A549 (cell line): ENCODE measurements at regions not wholly inside any gene's neighbourhood (a gene's known extent, or its start where the extent isn't known, plus 50 kb on each side); places are given as distances from the start of the nearest gene placed in this dataset.
A peak's percentile ranks its signal among the peaks of the same experiment; 100 is the strongest.

ENCODE experiments used
- ATAC-seq, 2 experiments: fragments of 200-7000 bp in 1 of 2; fragments of >200 bp in 1 of 2; cut with Nextera tagmentation in 1 of 2; cut with Tn5 transposase in 1 of 2; 3 replicates each; pipeline versions ENCODE4 v1.8.0 to v1.9.1; 2018 to 2020; ENCODE audit warnings: mild to moderate bottlenecking in 1 of 2, moderate library complexity in 1 of 2
- CTCF ChIA-PET: fragments of 300-600 bp; sonication (Branson Sonifier 250); formaldehyde crosslinking; extraction: SDS; loops from one replicate; lab custom pipeline; 2021; ENCODE audit warnings: antibody characterized with exemption, inconsistent platforms; lab: Yijun Ruan, JAX
- POLR2A ChIA-PET: fragments of 350-600 bp; formaldehyde crosslinking; extraction: SDS; loops from one replicate; lab custom pipeline; 2021; ENCODE audit warnings: antibody characterized with exemption, inconsistent platforms; lab: Yijun Ruan, JAX
- DNase-seq, 2 experiments: peaks; one replicate each; pipeline versions ENCODE4 v3.0.0 to v3.0.0-alpha.2; 2011 to 2016; ENCODE audit warnings: low read depth in 1 of 2, low spot score in 1 of 2
- FAIRE-seq: peaks from 2 replicates; lab custom pipeline; 2011; peaks lifted over from hg19 to GRCh38; lab: Jason Lieb, UNC
- H3K27ac ChIP-seq, 2 experiments: fragments of >200 bp; sonication (Bioruptor Twin); formaldehyde crosslinking; 3 replicates each; pipeline ENCODE4 v1.5.1; 2016 to 2017
- H3K4me1 ChIP-seq: fragments of >200 bp; sonication (Bioruptor Twin); formaldehyde crosslinking; 3 replicates; pipeline ENCODE4 v1.6.1; 2016
- H3K4me2 ChIP-seq: fragments of >200 bp; sonication (Bioruptor Twin); formaldehyde crosslinking; 3 replicates; pipeline ENCODE4 v1.6.1; 2016
- H3K4me3 ChIP-seq: fragments of >200 bp; sonication (Bioruptor Twin); formaldehyde crosslinking; 3 replicates; pipeline ENCODE4 v1.5.1; 2016
- H3K9me3 ChIP-seq: fragments of >200 bp; sonication (Bioruptor Twin); formaldehyde crosslinking; 3 replicates; pipeline ENCODE4 v1.6.1; 2016
- ATOH8 ChIP-seq: fragments of 250-450 bp; sonication (Bioruptor Pico); IDR thresholded peaks from 2 replicates; pipeline ENCODE4 v1.5.0; 2020; ENCODE audit warnings: low read depth, mild to moderate bottlenecking, moderate library complexity
- CEBPB ChIP-seq, 2 experiments: fragments of >200 bp in 1 of 2; sonication (Bioruptor Twin) in 1 of 2; formaldehyde crosslinking in 1 of 2; IDR thresholded peaks; 2 replicates each; pipeline ENCODE4 v1.6.1; 2012 to 2016
- CHD2 ChIP-seq: fragments of 150-350 bp; IDR thresholded peaks from 2 replicates; pipeline ENCODE4 v1.6.1; 2014; ENCODE audit warnings: low read length; ENCODE audit not compliant: partially characterized antibody
- ELK1 ChIP-seq: fragments of 150-350 bp; IDR thresholded peaks from 2 replicates; pipeline ENCODE4 v1.6.1; 2014; ENCODE audit warnings: low read depth, mild to moderate bottlenecking, low read length
- FOXS1 ChIP-seq: fragments of 250-450 bp; sonication (Bioruptor Pico); IDR thresholded peaks from 2 replicates; pipeline ENCODE4 v1.5.0; 2020; ENCODE audit warnings: mild to moderate bottlenecking, moderate library complexity
- HES2 ChIP-seq: fragments of >200 bp; sonication (Bioruptor Twin); formaldehyde crosslinking; IDR thresholded peaks from 2 replicates; pipeline ENCODE4 v1.6.1; 2016
- HEYL ChIP-seq: fragments of 250-450 bp; sonication (Bioruptor Pico); IDR thresholded peaks from 2 replicates; pipeline ENCODE4 v1.8.0; 2021; ENCODE audit warnings: mild to moderate bottlenecking, moderate library complexity
- JUN ChIP-seq, 2 experiments: fragments of >200 bp; sonication (Bioruptor Twin); formaldehyde crosslinking; IDR thresholded peaks; 2 replicates in 1 of 2; 3 replicates in 1 of 2; pipeline ENCODE4 v1.6.1; 2016 to 2017
- KDM5A ChIP-seq: fragments of 200-600 bp; sonication (generic); IDR thresholded peaks from 2 replicates; pipeline ENCODE4 v1.6.1; 2016; ENCODE audit warnings: antibody characterized with exemption, mild to moderate bottlenecking
- MYC ChIP-seq: IDR thresholded peaks from 2 replicates; pipeline ENCODE4 v1.6.1; 2012; ENCODE audit warnings: mild to moderate bottlenecking, inconsistent platforms, low read length, improper control_type of control experiment, borderline replicate concordance
- NPAS2 ChIP-seq: fragments of 250-450 bp; sonication (Bioruptor Pico); IDR thresholded peaks from 2 replicates; pipeline ENCODE4 v1.8.0; 2022; ENCODE audit warnings: mild to moderate bottlenecking, moderate library complexity, borderline replicate concordance
- PBX3 ChIP-seq: IDR thresholded peaks from 2 replicates; pipeline ENCODE4 v1.6.1; 2012
- RFX5 ChIP-seq: fragments of 450-650 bp; IDR thresholded peaks from 2 replicates; pipeline ENCODE4 v1.7.1; 2014; ENCODE audit warnings: antibody characterized with exemption, mild to moderate bottlenecking, moderate library complexity
- SMC3 ChIP-seq: fragments of >200 bp; sonication (Bioruptor Twin); formaldehyde crosslinking; IDR thresholded peaks from 3 replicates; pipeline ENCODE4 v1.6.1; 2018; ENCODE audit warnings: inconsistent platforms
- SREBF2 ChIP-seq: fragments of 450-650 bp; IDR thresholded peaks from 2 replicates; pipeline ENCODE4 v1.6.1; 2014; ENCODE audit warnings: mild to moderate bottlenecking, moderate library complexity
- TFCP2L1 ChIP-seq: fragments of 250-450 bp; sonication (Bioruptor Pico); IDR thresholded peaks from 2 replicates; pipeline ENCODE4 v1.5.0; 2021; ENCODE audit warnings: mild to moderate bottlenecking
- TP53 ChIP-seq: fragments of 250-450 bp; sonication (Bioruptor Pico); IDR thresholded peaks from 2 replicates; pipeline ENCODE4 v1.5.0; 2021; ENCODE audit warnings: mild to moderate bottlenecking, moderate library complexity
- USF2 ChIP-seq: fragments of 450-650 bp; IDR thresholded peaks from 2 replicates; pipeline ENCODE4 v1.6.1; 2014; ENCODE audit warnings: antibody characterized with exemption
- ZFP36 ChIP-seq: fragments of 450-650 bp; IDR thresholded peaks from 2 replicates; pipeline ENCODE4 v1.6.1; 2014; ENCODE audit warnings: borderline replicate concordance; ENCODE audit not compliant: partially characterized antibody
- ZNF302 ChIP-seq: fragments of 250-450 bp; sonication (Bioruptor Pico); IDR thresholded peaks from 2 replicates; pipeline ENCODE4 v1.9.0; 2021; ENCODE audit warnings: inconsistent platforms, mild to moderate bottlenecking, moderate library complexity
- WGBS: methylation state at CpG from one replicate; pipeline ENCODE4 v1.1.6; 2017; ENCODE audit errors: missing lambda C conversion rate; 5-methylcytosine and 5-hydroxymethylcytosine counted together
- TF ChIP-seq, protein P1 (sequence below): fragments of >200 bp; sonication (Bioruptor Twin); formaldehyde crosslinking; IDR thresholded peaks from 3 replicates; pipeline ENCODE4 v1.6.1; 2016

- TF ChIP-seq HES2 (no peak), KDM5A (no peak), ATOH8 (CRISPR knock-in tag) (no peak), USF2 (no peak)
These were observed 459.4 kb upstream of the ID4 start (continued) for GRCh38 chr6:19377722-19378121.

GRCh38 chr6:19380293-19380692, 456.9 kb upstream of the ID4 start:
- no peak overlapping the region for H3K4me3 ChIP-seq
- no peak overlapping the region for H3K27ac ChIP-seq
- 28% methylated on average over 2 of the region's 2 CpGs for WGBS
- 0 out of 3 replicates have a peak, but pooled peaks cover 3% of the 10 kb centered on the region for H3K9me3 ChIP-seq
- CTCF ChIA-PET: no interaction called here
- H3K4me1 ChIP-seq: no peaks in the 10 kb centered on the region
- ATAC-seq: no peak
- TF ChIP-seq TFCP2L1 (CRISPR knock-in tag): no peak
- TF ChIP-seq SREBF2: no peak
- TF ChIP-seq HEYL: no peak
- no peak for TF ChIP-seq TP53 (CRISPR knock-in tag)
- TF ChIP-seq ZFP36: no peak
- no peak for TF ChIP-seq PBX3
- TF ChIP-seq, all 56 proteins: peak for 0
- FAIRE-seq: no peak
- DNase-seq: no peak
- H3K4me2 ChIP-seq: 0 out of 3 replicates have a peak overlapping the region, but pooled peaks have one; percentile 10
- POLR2A ChIA-PET: no interaction called here

DNA sequence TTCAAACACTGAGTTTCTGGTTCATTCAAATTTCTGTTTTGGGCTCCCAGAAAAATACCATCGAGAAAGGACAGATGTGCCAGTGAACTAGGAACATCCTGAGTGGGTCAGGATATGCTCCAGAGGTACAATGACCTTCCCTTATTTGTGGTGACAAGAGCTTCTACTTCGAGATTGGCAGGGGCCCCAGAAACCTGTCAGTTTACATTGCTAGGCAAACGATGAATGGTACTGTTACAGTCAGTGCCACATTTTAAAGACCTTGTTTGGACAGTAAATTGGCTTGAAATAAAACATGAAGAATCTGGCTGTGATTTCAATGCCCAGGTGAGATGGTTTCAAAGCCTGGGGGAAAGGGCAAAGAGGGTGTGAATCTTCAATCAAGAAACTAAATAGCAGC, 454.5 kb upstream of the ID4 start:
- no peak overlapping the region for H3K27ac ChIP-seq
- FAIRE-seq (no peak), ATAC-seq (no peak), DNase-seq (no peak)
- 0 out of 3 replicates have a peak, but pooled peaks cover 3% of the 10 kb centered on the region for H3K9me3 ChIP-seq
- TF ChIP-seq PBX3 (no peak), ZNF302 (no peak), CHD2 (no peak), NPAS2 (CRISPR knock-in tag) (no peak), JUN (IDR thresholded peaks at IDR 0.05) (no peak), RFX5 (no peak), TP53 (CRISPR knock-in tag) (no peak), FOXS1 (CRISPR knock-in tag) (no peak), MYC (no peak), SMC3 (no peak), CEBPB (IDR thresholded peaks at IDR 0.05) (no peak), ELK1 (no peak)
- TF ChIP-seq, protein P1, sequence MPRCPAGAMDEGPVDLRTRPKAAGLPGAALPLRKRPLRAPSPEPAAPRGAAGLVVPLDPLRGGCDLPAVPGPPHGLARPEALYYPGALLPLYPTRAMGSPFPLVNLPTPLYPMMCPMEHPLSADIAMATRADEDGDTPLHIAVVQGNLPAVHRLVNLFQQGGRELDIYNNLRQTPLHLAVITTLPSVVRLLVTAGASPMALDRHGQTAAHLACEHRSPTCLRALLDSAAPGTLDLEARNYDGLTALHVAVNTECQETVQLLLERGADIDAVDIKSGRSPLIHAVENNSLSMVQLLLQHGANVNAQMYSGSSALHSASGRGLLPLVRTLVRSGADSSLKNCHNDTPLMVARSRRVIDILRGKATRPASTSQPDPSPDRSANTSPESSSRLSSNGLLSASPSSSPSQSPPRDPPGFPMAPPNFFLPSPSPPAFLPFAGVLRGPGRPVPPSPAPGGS: no peak
- WGBS: 2% methylated on average over 3 of the region's 3 CpGs
- no peak overlapping the region for H3K4me2 ChIP-seq
- ChIA-PET POLR2A (no interaction called here), CTCF (no interaction called here)
- no peaks in the 10 kb centered on the region for H3K4me1 ChIP-seq
- no peak overlapping the region for H3K4me3 ChIP-seq
